Neural cell (in vitro differentiated cells): ENCODE measurements at regions not wholly inside any gene's neighbourhood (a gene's known extent, or its start where the extent isn't known, plus 50 kb on each side); places are given as distances from the start of the nearest gene placed in this dataset.

ENCODE experiments used
- H2AFZ ChIP-seq: fragments of 200-600, 300-800 bp; sonication (generic), shearing (Covaris generic); 2 replicates; pipeline ENCODE4 v1.6.0; 2014; ENCODE audit warnings: low read depth, mild to moderate bottlenecking, antibody characterized with exemption, low read length, moderate library complexity
- H3F3A ChIP-seq: fragments of 200-600 bp; shearing (Covaris generic); 2 replicates; pipeline ENCODE4 v1.6.1; 2016; ENCODE audit warnings: mild to moderate bottlenecking, moderate library complexity, mixed read lengths, antibody characterized with exemption, low read length; ENCODE audit not compliant: insufficient read depth, poor library complexity, severe bottlenecking
- H3K27ac ChIP-seq: fragments of 200-600, 300-800 bp; sonication (generic), shearing (Covaris generic); 2 replicates; pipeline ENCODE4 v1.5.1; 2014; ENCODE audit warnings: mild to moderate bottlenecking, low read length, moderate library complexity
- H3K27me3 ChIP-seq: fragments of 300-800, 200-600 bp; sonication (generic), shearing (Covaris generic); 2 replicates; pipeline ENCODE4 v1.6.0; 2014; ENCODE audit warnings: mild to moderate bottlenecking, low read depth, low read length, moderate library complexity; ENCODE audit not compliant: insufficient read depth
- H3K36me3 ChIP-seq: fragments of 300-800, 200-600 bp; sonication (generic), shearing (Covaris generic); 2 replicates; pipeline ENCODE4 v1.5.1; 2014; ENCODE audit warnings: mild to moderate bottlenecking, antibody characterized with exemption, low read length, moderate library complexity; ENCODE audit not compliant: insufficient read depth
- H3K4me2 ChIP-seq: fragments of 300-800, 200-600 bp; sonication (generic), shearing (Covaris generic); 2 replicates; pipeline ENCODE4 v1.6.0; 2014; ENCODE audit warnings: mild to moderate bottlenecking, low read length
- H3K4me3 ChIP-seq: fragments of 300-800, 200-600 bp; sonication (generic), shearing (Covaris generic); 2 replicates; pipeline ENCODE4 v1.5.1; 2014; ENCODE audit warnings: mild to moderate bottlenecking, low read length, moderate library complexity
- H3K79me2 ChIP-seq: fragments of 200-600 bp; shearing (Covaris generic); replicated peaks from 2 replicates; pipeline ENCODE4 v1.6.0; 2014; ENCODE audit warnings: mild to moderate bottlenecking, low read length, moderate library complexity; ENCODE audit not compliant: insufficient read depth
- H3K9ac ChIP-seq: fragments of 300-800, 200-600 bp; sonication (generic), shearing (Covaris generic); 2 replicates; pipeline ENCODE4 v1.6.1; 2016; ENCODE audit warnings: mild to moderate bottlenecking, low read length, mixed read lengths
- H3K9me2 ChIP-seq: fragments of 200-600 bp; shearing (Covaris generic); 2 replicates; pipeline ENCODE4 v1.6.1; 2016; ENCODE audit warnings: mild to moderate bottlenecking, low read length, mixed read lengths; ENCODE audit not compliant: insufficient read depth
- H3K9me3 ChIP-seq: fragments of 200-600, 300-800 bp; sonication (generic), shearing (Covaris generic); 2 replicates; pipeline ENCODE4 v1.6.1; 2016; ENCODE audit warnings: mild to moderate bottlenecking, mixed run types, low read length, moderate library complexity, mixed read lengths
- H4K20me1 ChIP-seq: fragments of 200-600 bp; shearing (Covaris generic); 2 replicates; pipeline ENCODE4 v1.6.1; 2016; ENCODE audit warnings: mild to moderate bottlenecking, mixed run types; ENCODE audit not compliant: insufficient read depth
- CTCF ChIP-seq: fragments of 450-650 bp; IDR thresholded peaks from 2 replicates; pipeline ENCODE4 v1.5.1; 2014; ENCODE audit warnings: antibody characterized with exemption, mild to moderate bottlenecking, moderate library complexity; ENCODE audit not compliant: poor library complexity, severe bottlenecking
- EP300 ChIP-seq: fragments of 450-650 bp; conservative IDR thresholded peaks from 2 replicates; pipeline ENCODE4 v1.6.1; 2014; ENCODE audit warnings: antibody characterized with exemption, mild to moderate bottlenecking, moderate library complexity; ENCODE audit not compliant: poor library complexity, severe bottlenecking
- EZH2 ChIP-seq: fragments of 200-600, 300-800 bp; shearing (Covaris generic), sonication (generic); IDR thresholded peaks from 2 replicates; pipeline ENCODE4 v1.6.1; 2014; ENCODE audit warnings: antibody characterized with exemption, low read length, borderline replicate concordance, mild to moderate bottlenecking; ENCODE audit not compliant: insufficient read depth, poor library complexity, severe bottlenecking
- MXI1 ChIP-seq: fragments of 450-650 bp; conservative IDR thresholded peaks from 2 replicates; pipeline ENCODE4 v1.6.1; 2014; ENCODE audit warnings: antibody characterized with exemption, mild to moderate bottlenecking; ENCODE audit not compliant: poor library complexity, severe bottlenecking
- POLR2AphosphoS5 ChIP-seq: IDR thresholded peaks from 2 replicates; pipeline ENCODE4 v1.6.1; 2012
- RAD21 ChIP-seq: fragments of 450-650 bp; conservative IDR thresholded peaks from 2 replicates; pipeline ENCODE4 v1.6.1; 2014; ENCODE audit warnings: antibody characterized with exemption, mild to moderate bottlenecking, moderate library complexity
- REST ChIP-seq: IDR thresholded peaks from 2 replicates; pipeline ENCODE4 v1.6.1; 2012; ENCODE audit warnings: borderline replicate concordance
- SMC3 ChIP-seq: fragments of 450-650 bp; conservative IDR thresholded peaks from 2 replicates; pipeline ENCODE4 v1.6.1; 2014; ENCODE audit warnings: antibody characterized with exemption, mild to moderate bottlenecking, moderate library complexity; ENCODE audit not compliant: poor library complexity
- TAF1 ChIP-seq: IDR thresholded peaks from 2 replicates; pipeline ENCODE4 v1.6.1; 2012; ENCODE audit warnings: low read depth

- Histone ChIP-seq H3K9me2 (no peaks in the 10 kb centered on the region), H3K4me3 (no peak overlapping the region), H3K9ac (no peak overlapping the region)
Measured at GRCh38 chr10:2812631-2813030, 254.7 kb upstream of the PFKP start.

GRCh38 chr10:2800178-2800577 lies 267.2 kb upstream of the PFKP start:
- Histone ChIP-seq H3K9ac (no peak overlapping the region), H3K36me3 (no peaks in the 10 kb centered on the region), H2AFZ (no peak overlapping the region), H3K79me2 (no peaks in the 10 kb centered on the region), H3K27me3 (no peaks in the 10 kb centered on the region), H3K9me2 (no peaks in the 10 kb centered on the region), H3K4me3 (no peak overlapping the region), H3K27ac (no peak overlapping the region), H3K9me3 (no peaks in the 10 kb centered on the region), H4K20me1 (no peaks in the 10 kb centered on the region), H3K4me2 (no peak overlapping the region), H3F3A (peaks cover 2% of the 10 kb centered on the region)
- TF ChIP-seq POLR2AphosphoS5 (no peak), TAF1 (no peak), EZH2 (no peak), REST (no peak), SMC3 (no peak), MXI1 (no peak), CTCF (no peak)

More at GRCh38 chr10:2812631-2813030, 254.7 kb upstream of the PFKP start:
- Histone ChIP-seq H3K9me3 (no peaks in the 10 kb centered on the region), H4K20me1 (no peaks in the 10 kb centered on the region), H3K36me3 (no peaks in the 10 kb centered on the region), H3K79me2 (no peaks in the 10 kb centered on the region), H3K4me2 (no peak overlapping the region), H2AFZ (no peak overlapping the region), H3F3A (no peaks in the 10 kb centered on the region), H3K27ac (no peak overlapping the region), H3K27me3 (no peaks in the 10 kb centered on the region)
- TF ChIP-seq EP300 (no peak), CTCF (no peak), TAF1 (no peak), EZH2 (no peak), POLR2AphosphoS5 (no peak), REST (no peak), RAD21 (no peak), MXI1 (no peak), SMC3 (no peak)
